ENCODE measurements at regions not wholly inside any gene's neighbourhood (a gene's known extent, or its start where the extent isn't known, plus 50 kb on each side); places are given as distances from the start of the nearest gene placed in this dataset.
"Not testable (repeated sequence)": the region's sequence is repeated elsewhere in the genome, so short reads cannot be mapped to it uniquely, and the experiment has no call there.

- no peak for DNase-seq (ENCODE audit: low spot score)
- no peak for TF ChIP-seq CTCF (IDR thresholded peaks at IDR 0.05; ENCODE audit: extremely low read depth, missing control alignments)
Observed at GRCh38 chr2:40020997-40021396, 241.9 kb upstream of the THUMPD2 start.

GRCh38 chr2:40016151-40016885 lies 237.3 kb upstream of the THUMPD2 start:
- TF ChIP-seq CTCF (IDR thresholded peaks at IDR 0.05; ENCODE audit: extremely low read depth, missing control alignments): no peak
- DNase-seq (ENCODE audit: low spot score): no peak

GRCh38 chr2:40013962-40014361 lies 234.9 kb upstream of the THUMPD2 start:
- not testable (repeated sequence) for DNase-seq (ENCODE audit: low spot score)

GRCh38 chr2:40004336-40004735 lies 225.3 kb upstream of the THUMPD2 start:
- TF ChIP-seq CTCF (IDR thresholded peaks at IDR 0.05; ENCODE audit: extremely low read depth, missing control alignments): no peak
- no peak for DNase-seq (ENCODE audit: low spot score)

- DNase-seq (ENCODE audit: low spot score): no peak
- no peak for TF ChIP-seq CTCF (IDR thresholded peaks at IDR 0.05; ENCODE audit: extremely low read depth, missing control alignments)
Observed at GRCh38 chr2:40002339-40002738, 223.3 kb upstream of the THUMPD2 start.

- TF ChIP-seq CTCF (IDR thresholded peaks at IDR 0.05; ENCODE audit: extremely low read depth, missing control alignments): no peak
- no peak for DNase-seq (ENCODE audit: low spot score)
Observed at GRCh38 chr2:39999864-40000263, 220.8 kb upstream of the THUMPD2 start.

- DNase-seq (ENCODE audit: low spot score): no peak
- TF ChIP-seq CTCF (IDR thresholded peaks at IDR 0.05; ENCODE audit: extremely low read depth, missing control alignments): no peak
Observed at GRCh38 chr2:39998617-39999016, 219.6 kb upstream of the THUMPD2 start.

GRCh38 chr2:39996653-39997080 lies 217.6 kb upstream of the THUMPD2 start:
- TF ChIP-seq CTCF (IDR thresholded peaks at IDR 0.05; ENCODE audit: extremely low read depth, missing control alignments): no peak
- DNase-seq (ENCODE audit: low spot score): no peak
